Skeletal muscle satellite cell (primary cell): ENCODE measurements at regions not wholly inside any gene's neighbourhood (a gene's known extent, or its start where the extent isn't known, plus 50 kb on each side); places are given as distances from the start of the nearest gene placed in this dataset.
"Not testable (repeated sequence)": the region's sequence is repeated elsewhere in the genome, so short reads cannot be mapped to it uniquely, and the experiment has no call there.

Experiments
- H3K27me3 ChIP-seq: 2 replicates; pipeline ENCODE4 v1.7.0; 2013; ENCODE audit warnings: low read length; ENCODE audit not compliant: control insufficient read depth, insufficient read depth
- H3K36me3 ChIP-seq: 2 replicates; pipeline ENCODE4 v1.7.0; 2013; ENCODE audit warnings: mild to moderate bottlenecking, control low read depth, low read length; ENCODE audit not compliant: insufficient read depth
- H3K4me1 ChIP-seq: 2 replicates; pipeline ENCODE4 v1.7.0; 2013; ENCODE audit warnings: low read length; ENCODE audit not compliant: control insufficient read depth, insufficient read depth
- H3K4me2 ChIP-seq: 2 replicates; pipeline ENCODE4 v1.7.0; 2013; ENCODE audit warnings: mild to moderate bottlenecking, low read length
- H3K4me3 ChIP-seq: 2 replicates; pipeline ENCODE4 v1.7.0; 2013; ENCODE audit warnings: low read length
- H3K9ac ChIP-seq: 2 replicates; pipeline ENCODE4 v1.7.0; 2013; ENCODE audit warnings: mild to moderate bottlenecking, low read depth, low read length, moderate library complexity
- H3K9me3 ChIP-seq: replicated peaks from 2 replicates; pipeline ENCODE4 v1.7.0; 2013; ENCODE audit warnings: mild to moderate bottlenecking, control low read depth, low read length

DNA sequence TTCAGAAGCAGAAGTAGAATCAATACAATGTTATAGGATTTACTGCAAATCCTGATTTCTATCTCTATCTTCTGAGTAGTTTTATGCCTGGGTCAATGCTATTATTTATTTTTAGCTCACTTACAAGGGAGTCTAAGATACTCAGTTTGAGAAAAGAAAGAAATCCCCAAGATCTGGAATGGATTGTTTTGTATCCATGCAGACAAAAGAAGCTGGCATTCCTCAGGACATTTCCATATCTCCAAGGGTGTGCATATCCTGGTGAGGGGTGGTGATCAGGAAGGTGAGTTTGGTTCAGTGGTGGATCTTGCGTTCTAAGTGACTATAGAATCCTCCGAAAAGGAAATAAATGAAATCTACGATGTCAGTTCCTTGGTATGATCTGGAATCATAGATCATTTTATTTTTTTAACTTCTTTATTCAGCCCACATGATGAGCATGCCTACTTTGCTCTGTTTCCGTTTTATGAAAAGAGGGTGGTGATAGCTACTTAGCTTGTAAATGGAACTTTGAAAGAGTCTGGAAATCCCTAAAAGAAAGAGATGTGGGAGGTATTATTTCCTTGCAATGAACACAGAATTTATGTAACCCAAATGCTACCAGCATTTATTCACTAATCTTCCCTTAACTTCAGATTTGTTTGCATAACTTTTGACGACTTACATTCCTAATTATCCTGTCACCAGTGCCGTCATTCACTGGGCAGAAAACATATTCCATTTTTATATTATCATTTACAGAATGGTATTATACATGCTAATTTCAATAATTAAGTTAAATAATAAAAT is 81.1 kb upstream of the RAPGEF2 start:
- Histone ChIP-seq H3K4me2 (no peak overlapping the region), H3K9me3 (no peaks in the 10 kb centered on the region), H3K36me3 (no peaks in the 10 kb centered on the region), H3K4me1 (no peaks in the 10 kb centered on the region), H3K27me3 (no peaks in the 10 kb centered on the region), H3K9ac (no peak overlapping the region), H3K4me3 (no peak overlapping the region)

DNA sequence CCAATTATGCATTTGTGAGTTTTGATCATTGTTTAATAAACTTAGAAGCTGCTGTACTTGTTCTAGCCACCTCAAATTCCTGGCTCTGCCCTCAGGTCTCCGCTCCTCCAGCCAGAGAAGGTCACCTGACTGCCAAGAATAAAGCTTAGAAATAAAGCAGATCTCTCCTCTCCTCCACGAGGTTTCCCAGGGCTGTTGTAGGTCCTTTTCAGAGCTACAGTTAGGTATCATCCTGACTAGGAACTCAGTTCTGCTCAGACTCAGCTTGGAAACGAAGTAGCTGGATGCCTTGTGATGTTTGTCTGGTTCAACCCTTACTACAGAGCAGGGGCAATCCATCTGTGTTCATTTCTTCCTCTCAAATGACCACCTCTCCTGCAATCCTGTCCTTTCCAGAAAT is 79.1 kb upstream of the RAPGEF2 start:
- Histone ChIP-seq H3K36me3 (no peaks in the 10 kb centered on the region), H3K4me3 (no peak overlapping the region), H3K4me2 (no peak overlapping the region), H3K4me1 (peaks cover 9% of the 10 kb centered on the region), H3K9me3 (no peaks in the 10 kb centered on the region), H3K9ac (no peak overlapping the region), H3K27me3 (no peaks in the 10 kb centered on the region)

DNA sequence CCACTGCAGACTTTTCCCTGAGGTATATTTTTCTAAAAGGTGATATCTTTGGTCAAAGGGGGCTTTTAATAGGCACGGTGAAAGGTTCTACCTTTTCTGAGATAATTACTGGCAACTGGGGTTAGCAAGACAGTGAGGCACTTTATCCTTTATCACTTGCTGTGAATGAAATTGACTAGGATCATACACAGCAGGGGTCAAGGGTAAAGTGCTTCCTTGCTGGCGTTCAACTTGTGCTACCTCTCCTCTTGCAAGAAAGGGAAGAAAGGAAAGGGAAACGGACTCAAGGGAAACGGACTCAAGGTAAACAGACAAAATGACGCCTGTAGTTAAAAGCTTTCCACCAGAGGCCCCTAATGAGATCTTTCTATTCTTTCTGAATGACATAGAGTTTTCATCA is 78.6 kb upstream of the RAPGEF2 start:
- no peak overlapping the region for H3K4me3 ChIP-seq
- H3K4me1 ChIP-seq, result peaks cover 9% of the 10 kb centered on the region
- no peaks in the 10 kb centered on the region for H3K27me3 ChIP-seq
- no peak overlapping the region for H3K4me2 ChIP-seq
- no peaks in the 10 kb centered on the region for H3K9me3 ChIP-seq
- no peak overlapping the region for H3K9ac ChIP-seq
- H3K36me3 ChIP-seq, result no peaks in the 10 kb centered on the region

DNA sequence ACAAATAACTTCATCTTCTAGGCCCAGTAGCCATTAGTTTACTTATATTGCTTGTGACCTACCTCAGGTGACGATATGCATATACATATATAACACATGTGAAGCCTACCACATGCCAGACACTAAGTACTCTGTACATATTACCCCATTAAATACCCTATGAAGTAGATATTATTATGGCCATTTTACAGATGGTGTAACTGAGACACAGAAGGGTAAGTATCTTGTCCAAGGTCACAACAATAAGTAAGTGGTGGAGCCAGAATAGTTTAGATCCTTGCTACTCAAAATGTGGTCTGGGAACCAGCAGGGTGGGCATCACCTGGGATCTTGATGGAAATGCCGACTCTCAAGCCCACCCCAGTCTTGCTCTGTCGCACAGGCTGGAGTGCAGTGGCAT is 78.1 kb upstream of the RAPGEF2 start:
- H3K4me3 ChIP-seq, result no peak overlapping the region
- no peak overlapping the region for H3K4me2 ChIP-seq
- no peaks in the 10 kb centered on the region for H3K27me3 ChIP-seq
- H3K9ac ChIP-seq, result no peak overlapping the region
- H3K9me3 ChIP-seq, result no peaks in the 10 kb centered on the region
- no peaks in the 10 kb centered on the region for H3K36me3 ChIP-seq
- peaks cover 12% of the 10 kb centered on the region for H3K4me1 ChIP-seq

DNA sequence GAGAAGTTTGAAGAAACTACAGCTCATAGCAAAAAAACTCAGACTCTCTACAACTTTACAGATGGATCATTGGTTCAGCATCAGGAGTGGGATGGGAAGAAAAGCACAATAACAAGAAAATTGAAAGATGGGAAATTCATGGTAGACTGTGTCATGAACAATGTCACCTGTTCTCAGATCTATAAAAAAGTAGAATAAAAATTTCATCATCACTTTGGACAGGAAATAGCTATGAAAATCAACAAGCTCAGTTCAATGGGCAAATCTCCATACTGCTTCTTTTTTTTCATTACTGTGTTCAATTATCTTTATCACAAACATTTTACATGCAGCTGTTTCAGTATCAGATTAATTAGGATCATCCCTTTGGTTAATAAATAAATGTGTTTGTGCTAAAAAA is 76.5 kb upstream of the RAPGEF2 start:
- no peak overlapping the region for H3K9ac ChIP-seq

DNA sequence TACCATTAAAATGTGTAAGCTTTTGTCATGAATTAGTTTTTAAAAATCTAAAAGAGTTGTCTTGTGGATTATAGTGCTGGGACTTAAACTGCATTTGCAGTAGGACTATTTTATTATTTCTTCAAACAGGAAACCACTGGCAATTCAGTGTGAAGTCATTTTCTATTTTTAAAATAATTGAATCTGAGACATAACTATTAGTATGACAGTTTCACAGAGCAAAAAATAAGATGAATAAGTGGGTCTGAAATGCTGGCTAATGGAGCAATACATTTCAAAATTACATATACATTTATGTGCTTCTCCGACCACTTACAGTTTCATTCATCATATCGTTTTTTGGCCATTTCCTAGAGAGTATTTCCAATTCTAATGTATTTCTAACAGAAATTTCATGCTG is 75.3 kb upstream of the RAPGEF2 start:
- H3K9me3 ChIP-seq, result no peaks in the 10 kb centered on the region
- no peak overlapping the region for H3K4me3 ChIP-seq
- no peak overlapping the region for H3K9ac ChIP-seq
- H3K27me3 ChIP-seq, result no peaks in the 10 kb centered on the region
- peaks cover 12% of the 10 kb centered on the region for H3K4me1 ChIP-seq
- no peak overlapping the region for H3K4me2 ChIP-seq
- H3K36me3 ChIP-seq, result no peaks in the 10 kb centered on the region

More for the DNA sequence above, 76.5 kb upstream of the RAPGEF2 start:
- no peaks in the 10 kb centered on the region for H3K27me3 ChIP-seq
- H3K9me3 ChIP-seq, result no peaks in the 10 kb centered on the region
- H3K4me2 ChIP-seq, result no peak overlapping the region
- no peak overlapping the region for H3K4me3 ChIP-seq
- no peaks in the 10 kb centered on the region for H3K36me3 ChIP-seq
- peaks cover 12% of the 10 kb centered on the region for H3K4me1 ChIP-seq

DNA sequence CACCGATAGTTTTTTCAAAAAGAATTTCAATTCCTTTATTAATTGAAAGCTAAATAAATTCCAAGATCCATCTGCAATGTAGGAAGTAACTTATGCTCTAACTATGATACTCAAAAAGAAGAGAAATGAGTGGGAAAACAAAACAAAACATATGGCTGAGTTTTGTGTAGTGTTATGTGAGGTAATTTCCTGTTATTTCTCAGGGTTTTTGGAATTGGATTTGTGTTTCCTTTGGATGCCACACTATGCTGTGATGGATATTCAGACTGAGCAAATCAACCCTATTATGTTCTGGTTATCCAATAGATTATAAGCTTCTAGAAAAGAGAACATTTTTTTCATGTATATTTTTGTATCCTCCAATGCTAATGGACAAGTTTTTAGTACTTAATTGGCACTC is 73.4 kb upstream of the RAPGEF2 start:
- Histone ChIP-seq H3K4me3 (no peak overlapping the region), H3K4me2 (no peak overlapping the region), H3K4me1 (peaks cover 12% of the 10 kb centered on the region), H3K27me3 (no peaks in the 10 kb centered on the region), H3K36me3 (no peaks in the 10 kb centered on the region), H3K9me3 (no peaks in the 10 kb centered on the region), H3K9ac (no peak overlapping the region)

DNA sequence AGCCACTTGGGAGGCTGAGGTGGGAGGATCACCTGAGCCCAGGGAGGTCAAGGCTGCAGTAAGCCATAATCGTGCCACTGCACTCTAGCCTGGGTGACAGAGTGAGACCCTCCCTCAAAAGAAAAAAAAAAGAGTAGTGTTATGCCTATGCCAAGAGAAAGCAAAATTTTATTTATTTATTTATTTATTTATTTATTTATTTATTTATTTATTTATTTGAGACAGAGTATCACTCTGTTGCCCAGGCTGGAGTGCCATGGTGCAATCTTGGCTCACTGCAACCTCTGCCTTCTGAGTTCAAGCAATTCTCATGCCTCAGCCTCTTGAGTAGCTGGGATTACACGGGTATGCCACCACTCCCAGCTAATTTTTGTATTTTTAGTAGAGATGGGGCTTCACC is 72.6 kb upstream of the RAPGEF2 start:
- H3K9ac ChIP-seq, H3K4me2 ChIP-seq, H3K27me3 ChIP-seq, H3K4me3 ChIP-seq, H3K36me3 ChIP-seq, H3K9me3 ChIP-seq: not testable (repeated sequence)
- H3K4me1 ChIP-seq, result peaks cover 12% of the 10 kb centered on the region

DNA sequence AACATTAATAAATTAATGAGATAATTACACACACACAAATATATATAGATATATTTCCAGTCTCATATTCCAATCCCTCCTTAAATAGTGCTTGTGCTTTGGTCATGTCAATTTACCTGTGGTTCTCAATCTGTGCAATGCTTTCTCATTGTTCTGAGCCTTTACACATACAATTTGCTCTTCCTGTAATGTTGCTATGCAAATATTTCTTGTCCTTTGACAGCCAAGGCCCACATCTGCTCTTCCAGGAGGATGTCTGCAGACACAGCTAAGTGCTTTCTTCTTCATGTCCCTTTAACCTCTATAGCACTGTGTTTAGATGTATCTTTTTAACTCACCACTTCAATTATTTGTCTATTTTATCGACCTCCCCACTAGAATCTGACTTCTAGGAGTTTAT is 67.3 kb upstream of the RAPGEF2 start:
- Histone ChIP-seq H3K4me1 (no peaks in the 10 kb centered on the region), H3K4me2 (no peak overlapping the region), H3K9me3 (no peaks in the 10 kb centered on the region), H3K27me3 (no peaks in the 10 kb centered on the region), H3K4me3 (no peak overlapping the region), H3K36me3 (no peaks in the 10 kb centered on the region), H3K9ac (no peak overlapping the region)

DNA sequence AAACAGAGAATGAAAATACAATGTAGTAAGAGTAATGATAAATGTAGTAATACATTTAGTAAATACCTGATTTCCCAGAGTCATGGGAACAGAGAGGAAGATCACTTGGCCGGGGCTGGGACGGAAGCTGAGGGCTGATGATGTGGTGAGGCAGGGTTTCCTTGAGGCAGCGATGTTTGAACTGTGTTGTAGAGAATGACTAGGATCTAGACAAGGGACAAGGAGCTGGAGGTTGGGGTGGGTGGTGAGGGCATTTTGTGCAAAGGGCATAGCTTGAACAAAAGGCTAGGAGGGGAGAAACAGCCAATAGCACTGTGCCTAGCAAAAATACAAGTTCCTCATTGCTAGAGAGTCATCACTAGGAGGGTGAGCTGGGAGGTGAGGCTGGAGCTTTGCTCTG is 64.3 kb upstream of the RAPGEF2 start:
- H3K4me2 ChIP-seq, result no peak overlapping the region
- H3K4me3 ChIP-seq, result no peak overlapping the region
- no peak overlapping the region for H3K9ac ChIP-seq
- H3K4me1 ChIP-seq, result no peaks in the 10 kb centered on the region
- H3K27me3 ChIP-seq, result no peaks in the 10 kb centered on the region
- H3K36me3 ChIP-seq, result no peaks in the 10 kb centered on the region
- no peaks in the 10 kb centered on the region for H3K9me3 ChIP-seq

DNA sequence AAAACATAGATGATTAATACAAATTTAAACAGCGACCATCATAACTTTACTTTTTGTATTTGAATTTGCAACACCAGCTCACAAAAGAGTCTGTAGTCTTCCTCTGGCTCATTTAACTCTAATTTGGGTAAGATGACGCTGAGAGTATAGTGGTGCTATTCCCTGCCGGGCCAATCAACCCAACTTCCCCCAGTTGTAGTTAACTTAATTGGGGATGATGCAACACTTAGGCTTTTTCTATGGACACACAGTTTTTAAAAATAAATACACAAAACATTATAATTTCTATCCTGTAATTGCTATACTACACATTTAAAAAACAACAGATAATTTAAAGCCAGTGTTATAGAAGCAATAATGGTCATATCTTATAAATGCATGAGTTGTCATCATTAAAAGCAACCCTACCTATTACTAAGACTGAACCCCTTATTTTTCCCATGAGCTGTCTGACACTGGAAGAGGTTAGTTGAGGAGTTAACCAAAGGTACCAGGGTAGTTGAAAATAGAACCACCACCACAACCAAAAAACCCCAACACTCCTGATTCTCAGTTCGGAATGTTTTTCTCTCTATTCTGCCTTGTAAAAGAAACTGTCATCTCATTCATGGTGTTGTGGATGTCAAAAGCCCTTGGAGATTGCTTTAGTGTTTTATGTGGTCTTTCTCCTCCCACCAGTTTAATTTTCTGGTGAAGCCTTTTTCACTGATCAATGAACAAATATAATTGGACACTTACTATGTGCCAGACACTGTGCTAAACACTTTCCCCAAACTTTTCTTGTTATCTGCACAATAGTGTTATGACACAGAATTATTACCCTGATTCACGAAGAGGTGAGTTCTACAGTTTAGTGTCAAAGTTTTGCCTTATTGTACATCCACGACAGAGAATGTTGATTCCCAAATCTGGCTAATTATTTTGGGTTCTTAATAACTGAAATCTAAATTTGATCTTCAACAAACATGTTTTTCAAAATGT is 61.5 kb upstream of the RAPGEF2 start:
- H3K9ac ChIP-seq, result no peak overlapping the region
- H3K4me2 ChIP-seq, result no peak overlapping the region
- H3K4me3 ChIP-seq, result no peak overlapping the region
- no peaks in the 10 kb centered on the region for H3K36me3 ChIP-seq
- no peaks in the 10 kb centered on the region for H3K27me3 ChIP-seq
- H3K9me3 ChIP-seq, result no peaks in the 10 kb centered on the region
- no peaks in the 10 kb centered on the region for H3K4me1 ChIP-seq
